ENCODE measurements at regions not wholly inside any gene's neighbourhood (a gene's known extent, or its start where the extent isn't known, plus 50 kb on each side); places are given as distances from the start of the nearest gene placed in this dataset.

- TF ChIP-seq ZNF609 (CRISPR knock-in tag; IDR thresholded peaks at IDR 0.05; ENCODE audit: borderline replicate concordance) (no peak), RFX7 (CRISPR knock-in tag; IDR thresholded peaks at IDR 0.05) (no peak), CBFA2T3 (IDR thresholded peaks at IDR 0.05) (no peak), MLLT1 (IDR thresholded peaks at IDR 0.05) (no peak), CLOCK (CRISPR knock-in tag; IDR thresholded peaks at IDR 0.05; ENCODE audit: borderline replicate concordance) (no peak), ZBTB5 (IDR thresholded peaks at IDR 0.05) (no peak), ZNF444 (CRISPR knock-in tag; IDR thresholded peaks at IDR 0.05) (no peak), U2AF2 (optimal IDR thresholded peaks at IDR 0.05; ENCODE audit: low read depth, low read length) (no peak), SFPQ (IDR thresholded peaks at IDR 0.05; ENCODE audit: low read depth, low read length) (no peak), ZNF655 (CRISPR knock-in tag; IDR thresholded peaks at IDR 0.05) (no peak), MEIS2 (IDR thresholded peaks at IDR 0.05; ENCODE audit: partially characterized antibody) (no peak)
These were observed 598.9 kb upstream of the GRM7 start (continued) for GRCh38 chr3:6262010-6262409.
